HG02642 (cell line): ENCODE measurements at regions not wholly inside any gene's neighbourhood (a gene's known extent, or its start where the extent isn't known, plus 50 kb on each side); places are given as distances from the start of the nearest gene placed in this dataset.

Source experiments
- ATAC-seq: cut with Tn5 transposase; IDR thresholded peaks from one replicate; pipeline ENCODE4 v1.9.1; 2021; ENCODE audit warnings: mild to moderate bottlenecking; ENCODE audit not compliant: unreplicated experiment, poor library complexity

DNA sequence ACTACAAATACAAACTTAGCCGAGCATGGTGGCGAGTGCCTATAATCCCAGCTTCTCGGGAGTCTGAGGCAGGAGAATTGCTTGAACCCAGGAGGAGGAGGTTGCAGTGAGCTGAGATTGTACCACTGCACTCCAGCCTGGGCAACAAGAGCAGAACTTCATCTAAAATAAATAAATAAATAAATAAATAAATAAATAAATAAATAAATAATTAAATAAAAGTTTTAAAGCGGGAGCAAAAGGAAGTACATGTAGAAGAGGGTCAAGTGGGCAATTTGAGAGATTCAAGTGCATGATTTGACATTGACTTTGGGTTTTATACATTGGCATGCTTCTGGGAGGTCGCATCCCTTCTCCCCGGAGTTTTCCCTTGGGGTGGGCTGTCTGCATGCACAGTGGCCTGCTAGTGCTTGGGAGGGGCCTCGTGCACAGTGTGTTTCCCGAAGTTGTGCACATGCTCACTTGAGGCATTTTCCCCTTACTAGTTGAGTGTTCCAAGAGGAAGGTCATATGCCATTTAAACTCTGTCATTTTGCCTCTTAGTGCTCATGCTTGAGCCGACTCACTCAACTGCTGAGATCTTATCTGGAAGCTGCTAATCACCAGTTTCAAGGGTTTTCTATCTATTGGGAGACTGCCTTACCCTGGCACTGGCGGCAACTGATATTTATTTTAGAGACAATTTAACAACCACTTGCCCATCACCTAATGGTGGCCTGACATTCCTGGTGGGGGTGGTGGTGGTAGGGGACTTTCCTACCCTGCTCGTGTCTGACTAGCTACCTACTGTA lies 193.2 kb upstream of the MPHOSPH6 start:
- ATAC-seq, result no peak

DNA sequence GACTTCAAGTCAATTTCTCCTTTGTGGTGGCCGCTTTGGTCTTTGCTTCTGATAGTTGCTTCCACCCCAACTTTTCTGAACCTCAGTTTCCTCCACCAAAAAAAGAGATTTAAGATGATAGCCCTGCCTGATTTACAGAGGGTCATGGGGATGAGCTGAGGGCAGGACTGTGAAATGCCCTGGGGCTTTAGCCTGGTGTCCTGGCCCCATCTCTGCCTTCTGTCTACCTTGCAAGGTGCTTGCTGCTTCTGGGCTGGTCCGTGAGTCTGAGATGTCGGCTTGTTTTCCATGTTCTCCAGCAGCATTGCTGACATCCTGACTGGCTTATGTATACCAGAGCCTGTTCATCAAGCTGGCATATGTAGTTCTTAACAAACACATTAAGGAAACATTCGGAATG lies 191.9 kb upstream of the MPHOSPH6 start:
- no peak for ATAC-seq

DNA sequence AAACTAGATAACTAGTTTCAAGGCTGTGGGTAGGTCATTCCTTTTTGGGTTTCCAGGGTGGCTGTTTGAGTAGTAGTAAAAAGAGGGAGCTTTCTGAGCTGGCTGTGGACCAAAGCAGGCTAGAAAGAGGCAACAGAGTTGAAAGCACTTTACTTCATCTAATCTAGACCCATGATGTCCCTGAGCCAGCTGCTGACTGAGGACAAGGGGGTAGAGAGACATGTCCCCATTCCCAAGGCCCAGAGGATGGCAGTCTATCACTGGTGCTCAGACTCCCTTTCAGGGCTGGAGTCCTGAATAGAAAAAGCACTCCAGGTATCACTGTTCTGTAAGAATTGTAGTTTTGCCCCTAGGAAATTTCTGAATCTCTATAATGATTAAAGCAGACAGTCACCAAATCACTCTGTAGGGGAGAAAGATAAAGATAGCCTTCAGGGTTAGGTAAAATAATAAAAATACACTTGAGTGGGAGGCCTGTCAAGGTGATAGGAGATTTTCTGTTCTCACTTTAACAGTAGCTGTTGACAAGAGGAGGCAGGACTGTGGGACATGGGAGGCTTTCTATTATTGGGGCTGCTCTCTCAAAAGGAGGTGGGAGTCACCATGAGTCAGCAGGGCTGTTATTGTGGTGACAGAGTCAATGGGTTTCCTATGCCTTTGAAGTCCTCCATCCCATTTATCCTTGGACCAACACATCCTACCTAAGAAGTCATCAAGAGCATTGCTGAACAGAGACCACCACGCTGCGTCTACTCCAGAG lies 190.2 kb upstream of the MPHOSPH6 start:
- no peak for ATAC-seq

DNA sequence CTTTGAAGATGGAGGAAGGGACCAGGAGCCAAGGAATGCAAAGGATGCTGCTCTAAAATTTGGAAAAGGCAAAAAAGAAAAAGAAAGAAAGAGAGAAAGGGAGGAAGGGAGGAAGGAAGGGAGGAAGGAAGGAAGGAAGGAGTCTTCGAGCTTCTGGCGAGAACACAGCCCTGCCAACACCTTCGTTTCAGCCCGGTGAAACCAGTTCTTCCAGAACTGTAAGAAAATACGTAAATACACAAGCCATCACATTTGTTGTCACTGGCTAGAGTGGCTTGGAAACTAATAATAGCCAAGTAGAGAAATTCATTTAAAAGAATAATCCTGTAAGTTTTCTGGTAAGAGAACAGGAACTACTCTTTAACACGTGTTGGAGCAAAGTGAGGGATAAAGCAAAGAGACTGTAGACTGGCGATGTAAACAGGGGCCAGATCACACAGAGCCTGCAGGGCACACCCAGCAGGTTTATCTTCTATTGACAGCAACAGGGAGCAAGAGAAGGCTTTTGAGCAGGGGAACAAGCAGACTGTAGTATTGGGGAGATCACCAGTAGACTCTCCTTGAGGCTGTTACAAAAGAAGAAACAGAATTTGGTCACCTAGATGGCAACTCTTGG lies 188.7 kb upstream of the MPHOSPH6 start:
- ATAC-seq, result no peak

DNA sequence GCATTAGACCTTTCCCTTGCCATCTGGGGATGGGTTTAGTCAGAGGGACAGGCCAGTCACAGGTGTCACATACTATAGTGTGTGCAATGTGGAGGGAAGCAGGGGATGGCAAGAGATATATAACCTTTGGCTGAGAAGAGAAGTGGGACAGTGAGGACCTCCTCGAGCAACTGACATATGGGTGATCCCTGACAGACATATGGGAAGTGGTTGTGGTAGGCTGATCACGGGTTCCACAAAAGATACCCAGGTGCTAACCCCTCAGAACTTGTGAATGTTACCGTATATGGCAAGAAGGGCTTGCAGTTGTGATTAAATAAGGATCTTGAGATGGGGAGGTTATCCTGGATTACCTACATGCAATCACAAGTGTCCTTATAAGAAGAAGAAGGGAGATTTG lies 188.1 kb upstream of the MPHOSPH6 start:
- ATAC-seq, result no peak

DNA sequence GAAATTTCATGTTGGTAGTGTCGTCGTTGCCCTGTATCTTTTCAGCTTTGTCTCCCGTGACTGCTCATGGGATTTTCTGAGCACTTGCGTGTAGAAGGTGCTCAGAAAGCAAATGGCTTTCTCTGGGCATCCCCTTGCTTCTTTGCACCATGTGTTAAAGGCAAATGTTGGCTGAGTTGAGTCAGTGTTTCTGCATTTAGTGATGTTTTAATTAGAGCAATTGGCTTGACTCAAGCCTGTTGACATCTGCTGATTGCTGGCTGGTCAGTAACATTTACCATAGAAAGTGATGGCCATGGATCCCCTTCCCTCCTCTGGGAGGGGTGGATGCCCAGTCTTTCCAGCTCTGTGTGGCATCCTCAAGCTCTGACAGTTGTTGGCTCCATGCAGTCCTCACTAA lies 187.2 kb upstream of the MPHOSPH6 start:
- ATAC-seq, result no peak

DNA sequence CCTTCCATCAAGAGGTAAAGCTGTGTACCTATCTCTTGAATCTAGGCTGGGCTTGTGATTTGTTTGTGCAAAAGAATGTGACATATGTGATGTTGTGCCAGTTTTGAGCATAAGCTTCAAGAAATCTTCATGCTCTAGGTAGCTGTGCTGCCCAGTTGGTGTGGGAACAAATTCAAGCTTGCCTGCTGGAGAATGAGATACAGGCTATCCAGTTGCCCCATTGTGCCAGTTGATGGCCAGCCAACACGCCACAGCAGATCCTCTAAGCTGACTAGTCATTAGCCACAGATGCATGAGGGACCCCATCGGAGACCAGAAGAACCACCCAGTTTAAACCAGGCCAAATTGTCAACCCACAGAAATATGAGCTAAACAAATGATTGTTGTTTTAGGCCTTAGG lies 180.5 kb upstream of the MPHOSPH6 start:
- ATAC-seq, result no peak

DNA sequence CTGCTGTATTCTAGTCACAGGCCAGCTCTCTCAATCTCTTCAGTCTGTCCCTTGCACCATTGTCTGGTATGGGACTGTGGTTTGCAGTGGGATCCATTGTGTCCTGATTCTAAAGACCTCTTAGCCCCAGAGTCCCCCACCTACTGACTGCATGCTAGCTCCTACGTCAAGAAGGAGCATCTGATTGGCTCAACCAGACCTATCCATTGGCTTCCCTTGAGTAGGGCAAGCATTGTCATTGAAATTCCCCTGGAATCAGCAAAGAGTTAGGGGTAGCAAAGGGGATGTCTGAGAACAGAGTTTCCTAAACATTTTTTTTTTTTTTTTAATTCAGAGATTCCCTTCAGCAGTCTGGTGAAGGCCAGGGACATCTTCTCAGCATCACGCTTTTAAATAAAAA lies 175.3 kb upstream of the MPHOSPH6 start:
- ATAC-seq, result no peak

DNA sequence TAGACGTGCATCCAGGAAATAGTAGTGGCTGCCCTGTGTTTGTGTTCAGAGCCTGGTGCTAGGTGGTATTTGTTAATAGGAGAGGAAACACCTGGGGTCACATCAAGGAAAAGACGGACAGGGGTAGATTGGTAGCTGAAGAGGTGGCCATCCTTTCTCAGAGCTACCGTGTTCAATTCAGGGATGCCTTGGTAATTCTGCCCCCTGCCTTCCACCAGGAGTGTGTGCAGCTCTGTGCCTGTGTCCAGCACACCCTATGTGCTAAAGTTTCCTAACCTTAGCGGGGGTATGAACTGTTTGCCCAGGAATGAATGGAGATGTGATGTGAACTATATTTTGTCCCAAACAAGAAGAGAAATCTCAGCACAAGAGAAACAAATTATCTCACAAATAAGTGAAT lies 174.1 kb upstream of the MPHOSPH6 start:
- ATAC-seq, result no peak

DNA sequence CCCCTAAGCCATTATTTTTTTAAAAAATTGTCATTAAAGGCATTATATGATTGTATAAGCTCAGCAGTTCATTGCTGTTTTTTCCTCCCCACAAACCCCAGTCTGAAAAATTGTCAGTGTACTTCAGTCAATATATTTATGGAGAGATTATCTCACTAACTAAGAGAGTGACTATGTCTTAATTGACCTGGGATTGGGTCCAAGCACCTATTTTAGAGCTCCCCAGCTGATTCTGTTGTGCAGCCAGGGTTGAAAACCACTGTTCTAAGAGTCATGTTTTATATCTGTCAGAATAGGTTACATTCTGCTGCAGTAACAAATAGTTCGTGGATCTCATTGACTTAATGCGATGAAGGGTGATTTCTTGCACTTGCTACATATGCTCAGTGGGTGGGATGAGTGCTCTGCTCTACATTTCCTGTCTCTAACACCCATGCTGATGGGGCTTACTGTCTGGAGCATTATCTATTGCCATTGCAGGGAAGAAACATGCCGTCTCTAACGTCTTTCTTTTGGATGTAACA lies 171.2 kb upstream of the MPHOSPH6 start:
- no peak for ATAC-seq

DNA sequence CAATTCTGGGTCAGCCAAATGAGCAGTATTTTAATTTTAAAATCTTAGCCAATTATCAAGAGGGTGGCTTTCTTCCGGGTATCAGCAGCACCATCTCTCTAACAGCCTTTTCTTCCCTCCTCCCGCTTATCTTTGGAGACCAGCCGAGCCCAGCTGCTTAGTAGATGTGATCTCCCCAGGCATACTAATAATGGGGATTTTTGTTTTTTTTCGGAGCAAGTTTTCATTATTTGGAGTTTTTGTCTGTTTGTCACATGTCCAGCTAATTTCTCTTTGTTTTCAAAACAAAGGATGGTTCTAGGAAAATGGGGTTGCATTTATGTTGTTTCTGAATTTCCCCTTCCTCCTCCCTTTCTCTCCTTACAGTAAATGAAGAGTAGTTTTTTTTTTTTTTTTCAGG lies 170.5 kb upstream of the MPHOSPH6 start:
- ATAC-seq, result no peak

DNA sequence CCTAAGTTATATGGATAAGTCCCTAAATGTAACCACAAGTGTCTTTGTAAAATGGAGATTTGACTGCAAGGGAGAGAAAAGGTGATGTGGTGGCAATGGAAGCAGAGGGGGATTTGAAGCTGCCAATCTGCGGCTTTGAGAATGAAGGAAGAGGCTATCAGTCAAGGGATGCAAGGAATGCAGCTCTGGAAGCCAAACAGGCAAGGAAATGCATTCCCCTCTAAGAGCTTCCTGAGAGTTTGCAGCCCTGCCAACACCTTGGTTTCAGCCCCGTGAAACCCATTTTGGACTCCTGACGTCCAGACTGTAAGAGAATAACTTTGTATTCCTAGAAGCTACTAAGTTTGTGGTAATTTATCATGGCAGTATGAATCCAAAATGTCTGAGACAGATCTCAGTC lies 167.3 kb upstream of the MPHOSPH6 start:
- ATAC-seq, result no peak

DNA sequence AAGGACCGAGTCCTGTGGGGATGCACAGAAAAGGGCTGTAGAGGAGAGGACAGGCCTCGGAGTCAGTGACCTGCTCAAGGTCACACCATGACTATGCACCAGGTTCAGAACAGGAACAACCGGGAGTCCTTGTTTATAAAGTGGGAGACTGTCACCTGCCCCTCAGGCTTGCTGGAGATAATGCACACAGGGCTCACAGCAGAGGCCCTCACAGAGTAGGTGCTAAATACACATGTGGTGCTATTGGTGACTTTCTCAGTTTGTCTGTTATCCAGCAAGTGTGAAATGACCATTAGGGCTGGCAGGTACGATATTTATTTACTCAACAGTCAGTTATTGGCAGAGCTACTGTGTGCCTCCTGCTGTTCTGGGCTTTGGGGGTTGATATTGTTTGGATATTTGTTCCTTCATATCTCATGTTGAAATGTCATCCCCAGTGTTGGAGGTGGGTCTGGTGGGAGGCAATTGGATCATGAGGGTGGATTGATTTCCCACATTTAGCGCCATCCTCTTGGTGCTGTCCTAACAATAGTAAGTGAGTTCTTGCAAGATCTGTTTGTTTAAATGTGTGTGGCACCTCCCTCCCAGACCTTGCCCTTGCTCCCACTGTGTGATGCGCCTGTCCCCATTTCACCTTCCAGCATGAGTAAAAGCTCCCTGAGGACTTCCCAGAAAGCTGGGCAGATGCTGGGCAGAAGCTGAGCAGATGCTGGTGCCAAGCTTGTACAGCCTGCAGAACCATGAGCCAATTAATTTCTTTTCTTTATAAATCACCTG lies 162.1 kb upstream of the MPHOSPH6 start:
- ATAC-seq, result no peak

DNA sequence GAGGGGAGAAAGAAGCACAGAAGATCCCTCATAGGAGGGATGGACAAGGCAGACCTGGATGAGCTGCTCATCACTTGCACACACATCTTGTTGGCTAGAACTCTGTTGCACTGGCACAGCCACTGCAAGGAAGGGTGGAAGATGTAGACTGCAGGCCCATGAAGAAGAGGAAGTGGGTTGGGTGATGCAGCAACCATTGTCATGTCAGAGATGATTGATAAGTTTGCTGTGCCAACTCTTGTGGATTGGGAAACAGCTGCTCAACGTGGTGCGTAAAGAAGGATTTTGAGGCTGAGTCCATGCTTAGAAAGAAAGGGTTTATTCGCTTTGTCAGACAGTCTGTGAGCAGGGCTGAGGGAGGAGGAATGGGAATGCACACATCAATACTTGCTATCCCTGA lies 161.4 kb upstream of the MPHOSPH6 start:
- no peak for ATAC-seq

DNA sequence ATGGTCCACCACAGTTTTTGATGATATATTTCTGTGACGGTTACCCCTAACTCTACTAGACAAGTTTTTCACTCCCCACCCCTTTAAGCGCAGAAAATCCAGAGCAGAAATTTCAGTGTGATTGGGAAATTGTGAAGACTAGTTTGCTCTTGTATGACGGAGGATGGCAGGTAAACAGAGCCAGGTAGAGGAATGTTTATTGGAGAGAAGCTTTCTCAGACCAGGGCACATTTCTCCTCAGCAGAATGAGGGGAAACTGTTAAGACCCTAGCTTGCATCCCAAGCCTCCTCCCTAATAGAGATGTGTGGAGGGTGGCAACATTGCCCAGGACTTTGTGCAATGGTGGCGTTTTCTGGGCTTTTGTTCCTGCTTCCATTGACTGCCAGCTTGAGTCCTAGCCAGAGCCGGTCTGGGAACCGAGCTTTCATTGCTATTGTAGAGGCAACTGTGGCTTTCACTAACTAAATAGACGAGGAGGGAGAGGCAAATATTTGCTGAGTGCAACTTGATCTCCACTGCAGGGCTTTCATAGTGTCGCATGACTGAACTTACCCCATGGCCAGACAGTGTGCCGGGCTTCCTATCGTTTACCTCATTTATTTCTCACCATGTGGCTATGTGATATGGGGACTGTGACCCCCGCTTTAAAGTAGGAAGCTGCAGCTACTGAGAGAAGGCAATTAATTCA lies 159.6 kb upstream of the MPHOSPH6 start:
- ATAC-seq, result no peak

DNA sequence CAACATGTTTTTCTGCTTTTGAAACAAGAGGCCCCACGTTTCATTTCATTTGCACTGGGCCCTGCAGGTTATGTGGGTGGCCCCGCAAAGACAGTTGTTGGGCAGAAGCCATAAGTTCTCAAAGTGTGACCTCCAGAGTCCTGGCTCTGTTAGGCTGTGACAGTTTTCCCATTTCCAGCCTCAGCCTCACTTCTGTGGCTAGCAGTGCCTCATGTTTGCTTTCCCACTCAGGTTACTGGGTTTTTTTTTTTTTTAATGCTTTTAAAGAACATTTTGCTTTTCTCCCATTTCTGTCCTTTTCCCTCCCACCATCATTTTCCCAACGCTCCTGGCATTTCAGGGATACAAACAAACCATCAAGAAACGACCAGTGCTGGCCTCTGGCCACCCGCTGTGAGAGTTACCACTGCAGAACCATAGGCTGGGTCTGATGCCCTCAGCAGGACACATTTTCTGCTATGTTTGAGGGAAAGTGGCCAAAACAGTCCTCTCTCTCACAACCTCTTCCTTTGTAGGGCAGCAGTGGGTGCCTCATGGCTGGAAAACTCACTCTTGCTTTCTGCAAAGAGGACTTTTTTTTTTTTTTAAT lies 159.0 kb upstream of the MPHOSPH6 start:
- ATAC-seq, result no peak

DNA sequence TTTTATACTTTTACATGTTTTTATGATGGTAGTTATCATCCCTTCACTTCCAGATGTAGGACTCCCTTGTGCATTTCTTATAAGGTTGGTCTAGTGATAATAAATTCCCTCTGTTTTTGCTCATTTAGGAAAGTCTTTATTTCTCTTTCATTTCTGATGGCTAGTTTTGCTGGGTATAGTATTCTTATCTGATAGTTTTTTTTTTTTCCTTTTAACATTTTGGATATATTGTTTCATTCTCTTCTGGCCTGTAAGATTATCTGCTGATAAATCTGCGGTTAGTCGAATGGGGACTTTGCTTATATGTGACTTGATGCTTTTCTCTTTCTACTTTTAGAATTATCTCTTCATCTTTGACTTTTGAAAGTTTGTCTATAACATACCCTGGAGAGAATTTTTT lies 153.1 kb upstream of the MPHOSPH6 start:
- ATAC-seq, result no peak

DNA sequence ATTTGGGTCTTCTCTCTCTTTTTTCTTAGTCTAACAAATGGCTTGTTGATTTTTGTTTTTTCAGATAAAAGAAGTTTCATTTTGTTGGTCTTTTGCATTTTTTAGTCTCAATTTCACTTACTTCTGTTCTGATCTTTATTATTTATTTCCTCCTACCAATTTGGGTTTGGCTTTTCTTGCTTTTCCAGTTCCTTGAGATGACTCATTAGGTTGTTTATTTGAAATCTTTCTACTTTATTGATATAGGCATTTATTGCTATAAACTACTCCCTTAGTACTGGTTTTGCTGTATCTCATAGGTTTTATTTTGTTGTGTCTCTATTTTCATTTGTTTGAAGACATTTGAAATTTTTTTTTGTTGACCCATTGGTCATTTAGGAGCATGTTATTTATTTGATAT lies 152.2 kb upstream of the MPHOSPH6 start:
- ATAC-seq, result no peak

DNA sequence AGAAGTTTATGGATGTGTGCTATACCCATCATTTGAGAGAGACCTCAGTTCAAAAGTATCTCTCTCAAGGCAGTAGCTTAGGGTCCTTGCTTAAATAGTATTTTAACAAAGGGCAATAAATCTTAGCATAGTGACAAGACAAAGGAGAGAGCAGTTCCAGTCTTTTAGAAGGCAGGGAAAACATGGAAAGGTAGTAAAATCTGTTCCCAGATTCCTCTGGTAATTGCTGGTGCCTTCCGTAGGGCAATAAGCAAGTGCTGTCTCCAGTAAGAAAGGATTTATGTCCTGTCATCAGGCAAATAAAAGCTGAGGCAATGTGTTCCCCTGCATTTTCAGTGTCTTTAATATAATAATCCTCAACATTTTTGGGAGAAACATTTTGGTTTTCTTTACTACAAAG lies 149.0 kb upstream of the MPHOSPH6 start:
- ATAC-seq, result no peak
